Mucosa of gallbladder (tissue), 1 donor: ENCODE measurements at regions not wholly inside any gene's neighbourhood (a gene's known extent, or its start where the extent isn't known, plus 50 kb on each side); places are given as distances from the start of the nearest gene placed in this dataset.
"Not testable (repeated sequence)": the region's sequence is repeated elsewhere in the genome, so short reads cannot be mapped to it uniquely, and the experiment has no call there.

ENCODE experiments used
- DNase-seq: peaks from one replicate; pipeline ENCODE4 v3.0.0-alpha.2; 2020; ENCODE audit warnings: low spot score
- donor health status: DM: no; HTN: no; CAD: no.

GRCh38 chr4:8972635-8973034, 101.0 kb upstream of the HMX1 start:
- DNase-seq: not testable (repeated sequence)

- not testable (repeated sequence) for DNase-seq
These were observed 94.3 kb upstream of the HMX1 start for GRCh38 chr4:8965896-8966295.

GRCh38 chr4:8964201-8964788, 92.7 kb upstream of the HMX1 start:
- peak; percentile 54 for DNase-seq

GRCh38 chr4:8963533-8963932, 91.9 kb upstream of the HMX1 start:
- not testable (repeated sequence) for DNase-seq

GRCh38 chr4:8961343-8961742, 89.7 kb upstream of the HMX1 start:
- peak; percentile 66 for DNase-seq

- not testable (repeated sequence) for DNase-seq
These were observed 87.8 kb upstream of the HMX1 start for GRCh38 chr4:8959471-8959870.

GRCh38 chr4:8954001-8954400, 82.4 kb upstream of the HMX1 start:
- DNase-seq: not testable (repeated sequence)

- DNase-seq: not testable (repeated sequence)
These were observed 81.2 kb upstream of the HMX1 start for GRCh38 chr4:8952791-8953190.

GRCh38 chr4:8952109-8952508, 80.5 kb upstream of the HMX1 start:
- not testable (repeated sequence) for DNase-seq

GRCh38 chr4:8945506-8945905, 73.9 kb upstream of the HMX1 start:
- DNase-seq: not testable (repeated sequence)

- not testable (repeated sequence) for DNase-seq
These were observed 71.7 kb upstream of the HMX1 start for GRCh38 chr4:8943367-8943766.

- not testable (repeated sequence) for DNase-seq
These were observed 70.4 kb upstream of the HMX1 start for GRCh38 chr4:8942088-8942487.

GRCh38 chr4:8941492-8941805, 69.8 kb upstream of the HMX1 start:
- DNase-seq: not testable (repeated sequence)

GRCh38 chr4:8940792-8941491, 69.3 kb upstream of the HMX1 start:
- DNase-seq: no peak

GRCh38 chr4:8939840-8940742, 68.5 kb upstream of the HMX1 start:
- DNase-seq: no peak

GRCh38 chr4:8939160-8939839, 67.7 kb upstream of the HMX1 start:
- DNase-seq: no peak

GRCh38 chr4:8938623-8939022, 67.0 kb upstream of the HMX1 start:
- no peak for DNase-seq

GRCh38 chr4:8938137-8938536, 66.5 kb upstream of the HMX1 start:
- DNase-seq: no peak

GRCh38 chr4:8932884-8933283, 61.2 kb upstream of the HMX1 start:
- DNase-seq: no peak

- no peak for DNase-seq
These were observed 56.4 kb upstream of the HMX1 start for GRCh38 chr4:8928074-8928473.

- DNase-seq: peak; percentile 7
These were observed 50.8 kb upstream of the HMX1 start for GRCh38 chr4:8922481-8922880.

- DNase-seq: no peak
These were observed 49.8 kb upstream of the HMX1 start for GRCh38 chr4:8921465-8921864.
